HepG2 (cell line): ENCODE measurements at regions not wholly inside any gene's neighbourhood (a gene's known extent, or its start where the extent isn't known, plus 50 kb on each side); places are given as distances from the start of the nearest gene placed in this dataset.

Source experiments
- ATAC-seq: fragments of 200-7000 bp; cut with Tn5 transposase; 3 replicates; pipeline ENCODE4 v1.9.1; 2020; ENCODE audit warnings: mild to moderate bottlenecking, moderate library complexity
- BruUV-seq: library from RNA; stranded (reverse); fragments of 400-500 nt; replicated peaks from 2 replicates; lab custom pipeline; 2021; lab: Mats Ljungman, UMichigan
- CTCF ChIA-PET: fragments of 300-600 bp; formaldehyde crosslinking; extraction: SDS; loops from one replicate; lab custom pipeline; 2021; ENCODE audit warnings: low total read pairs, inconsistent platforms, low intra/inter-chr PET ratio; lab: Yijun Ruan, JAX
- POLR2A ChIA-PET: fragments of 350-600 bp; sonication (Branson Sonifier 250); formaldehyde crosslinking; loops from one replicate; lab custom pipeline; 2020; ENCODE audit warnings: antibody characterized with exemption, inconsistent platforms; lab: Yijun Ruan, JAX
- DNase-seq: peaks from one replicate; pipeline ENCODE4 v3.0.0-alpha.2; 2015; ENCODE audit warnings: low spot score
- FAIRE-seq: peaks from 3 replicates; lab custom pipeline; 2011; peaks lifted over from hg19 to GRCh38; lab: Jason Lieb, UNC
- H2AFZ ChIP-seq: one replicate; pipeline ENCODE4 v1.6.1; 2011; ENCODE audit warnings: low read length, inconsistent platforms
- H3K27ac ChIP-seq: fragments of 300-600 bp; 3 replicates; pipeline ENCODE4 v1.8.0; 2011; ENCODE audit warnings: mixed run types, mild to moderate bottlenecking, mixed read lengths, low read length, inconsistent platforms; ENCODE audit not compliant: insufficient read depth; ENCODE audit errors: extremely low read length
- H3K27me3 ChIP-seq, 2 experiments: fragments of 200-600 bp in 1 of 2; 2 replicates in 1 of 2; 3 replicates in 1 of 2; pipeline versions ENCODE4 v1.6.0 to v1.8.0; 2011; ENCODE audit warnings: low read length in 2 of 2, mild to moderate bottlenecking in 2 of 2, moderate library complexity in 2 of 2, inconsistent platforms in 1 of 2; ENCODE audit not compliant: insufficient read depth in 2 of 2, control insufficient read depth in 1 of 2
- H3K36me3 ChIP-seq, 2 experiments: fragments of 200-600 bp in 1 of 2; replicated peaks in 1 of 2; 2 replicates in 1 of 2; 3 replicates in 1 of 2; pipeline versions ENCODE4 v1.5.1 to v1.8.0; 2011; ENCODE audit warnings: low read length in 2 of 2, inconsistent platforms in 1 of 2; ENCODE audit not compliant: insufficient read depth in 2 of 2, control insufficient read depth in 1 of 2
- H3K4me1 ChIP-seq: 2 replicates; pipeline ENCODE4 v1.5.1; 2012; ENCODE audit warnings: low read length, inconsistent platforms; ENCODE audit not compliant: insufficient read depth
- H3K4me2 ChIP-seq: 2 replicates; pipeline ENCODE4 v1.6.0; 2011; ENCODE audit warnings: low read depth, low read length, inconsistent platforms
- H3K4me3 ChIP-seq, 3 experiments: fragments of 200-600 bp in 1 of 3; sonication (generic), shearing (Covaris generic) in 1 of 3; replicated peaks in 1 of 3; 2 replicates each; pipeline ENCODE4 v1.5.1; 2011 to 2016; ENCODE audit warnings: low read length in 3 of 3, inconsistent platforms in 2 of 3, low read depth in 2 of 3, mild to moderate bottlenecking in 2 of 3, control low read depth in 1 of 3, mixed read lengths in 1 of 3; ENCODE audit not compliant: insufficient read depth in 1 of 3
- H3K79me2 ChIP-seq: one replicate; pipeline ENCODE4 v1.6.1; 2011; ENCODE audit warnings: low read length, inconsistent platforms; ENCODE audit not compliant: insufficient read depth
- H3K9ac ChIP-seq: 2 replicates; pipeline ENCODE4 v1.6.0; 2011; ENCODE audit warnings: mild to moderate bottlenecking, low read depth, low read length, inconsistent platforms; ENCODE audit not compliant: insufficient read depth
- H3K9me3 ChIP-seq: 2 replicates; pipeline ENCODE4 v1.5.1; 2012; ENCODE audit warnings: mild to moderate bottlenecking, low read length
- H4K20me1 ChIP-seq: 2 replicates; pipeline ENCODE4 v1.6.0; 2011; ENCODE audit warnings: inconsistent platforms, mild to moderate bottlenecking, low read length, moderate library complexity; ENCODE audit not compliant: insufficient read depth
- GABPA ChIP-seq, 2 experiments: IDR thresholded peaks; 2 replicates each; pipeline ENCODE4 v1.6.1; 2011 to 2016; ENCODE audit warnings: low read depth in 2 of 2, low read length in 1 of 2, missing biosample characterization in 1 of 2, missing genetic modification characterization in 1 of 2
- MAFF ChIP-seq: IDR thresholded peaks from 2 replicates; pipeline ENCODE4 v1.6.1; 2011; ENCODE audit warnings: low read depth, low read length, improper control_type of control experiment
- MAFK ChIP-seq, 2 experiments: IDR thresholded peaks in 1 of 2; conservative IDR thresholded peaks in 1 of 2; 2 replicates each; pipeline ENCODE4 v1.6.1; 2011; ENCODE audit warnings: improper control_type of control experiment in 2 of 2, low read length in 2 of 2
- MED1 ChIP-seq: sonication (generic); formaldehyde crosslinking; IDR thresholded peaks from 2 replicates; pipeline ENCODE4 v1.4.0; 2020; ENCODE audit warnings: missing genetic modification reagents
- NKX3-1 ChIP-seq: sonication (generic); formaldehyde crosslinking; IDR thresholded peaks from 2 replicates; pipeline ENCODE4 v1.5.0; 2020; ENCODE audit warnings: missing genetic modification reagents
- SMARCE1 ChIP-seq: fragments of 450-650 bp; IDR thresholded peaks from 2 replicates; pipeline ENCODE4 v1.6.1; 2017; ENCODE audit warnings: borderline replicate concordance
- SP140L ChIP-seq: sonication (generic); formaldehyde crosslinking; IDR thresholded peaks from 2 replicates; pipeline ENCODE4 v1.4.0; 2020; ENCODE audit warnings: missing genetic modification reagents, borderline replicate concordance
- ZFY ChIP-seq: sonication (generic); formaldehyde crosslinking; IDR thresholded peaks from 2 replicates; pipeline ENCODE4 v1.4.0; 2020; ENCODE audit warnings: missing genetic modification reagents
- ZNF138 ChIP-seq: sonication (generic); formaldehyde crosslinking; IDR thresholded peaks from 2 replicates; pipeline ENCODE4 v1.5.0; 2020; ENCODE audit warnings: mild to moderate bottlenecking, low read depth, missing genetic modification reagents
- ZNF205 ChIP-seq: IDR thresholded peaks from 2 replicates; pipeline ENCODE4 v1.6.1; 2018; ENCODE audit warnings: missing biosample characterization, missing genetic modification reagents
- ZNF225 ChIP-seq: sonication (generic); formaldehyde crosslinking; IDR thresholded peaks from 2 replicates; pipeline ENCODE4 v1.4.0; 2020; ENCODE audit warnings: mild to moderate bottlenecking, missing genetic modification reagents
- ZNF232 ChIP-seq: sonication (generic); formaldehyde crosslinking; IDR thresholded peaks from 2 replicates; pipeline ENCODE4 v1.4.0; 2020; ENCODE audit warnings: missing genetic modification reagents, borderline replicate concordance
- ZNF256 ChIP-seq: sonication (generic); formaldehyde crosslinking; conservative IDR thresholded peaks from 2 replicates; pipeline ENCODE4 v1.4.0; 2020; ENCODE audit warnings: missing genetic modification reagents
- ZNF569 ChIP-seq: sonication (generic); formaldehyde crosslinking; IDR thresholded peaks from 2 replicates; pipeline ENCODE4 v1.5.0; 2020; ENCODE audit warnings: mild to moderate bottlenecking, missing genetic modification reagents, moderate library complexity, borderline replicate concordance
- ZNF589 ChIP-seq: sonication (generic); formaldehyde crosslinking; conservative IDR thresholded peaks from 2 replicates; pipeline ENCODE4 v1.8.0; 2022; ENCODE audit warnings: mild to moderate bottlenecking, moderate library complexity, missing genetic modification reagents
- ZNF670 ChIP-seq: sonication (generic); formaldehyde crosslinking; IDR thresholded peaks from 2 replicates; pipeline ENCODE4 v1.8.0; 2022; ENCODE audit warnings: mild to moderate bottlenecking, missing genetic modification reagents, borderline replicate concordance
- ZNF761 ChIP-seq: sonication (generic); formaldehyde crosslinking; conservative IDR thresholded peaks from 2 replicates; pipeline ENCODE4 v1.4.0; 2020; ENCODE audit warnings: mild to moderate bottlenecking, missing genetic modification reagents
- WGBS: methylation state at CpG from one replicate; pipeline ENCODE4 v1.1.6; 2017; ENCODE audit warnings: low lambda C conversion rate; 5-methylcytosine and 5-hydroxymethylcytosine counted together
- in situ Hi-C: cut with HindIII; loops from 2 replicates; pipeline ENCODE4 v1.10.0; 2017; ENCODE audit warnings: low pct_unique_long_range_greater_than_20kb; ENCODE audit not compliant: extremely low pct_ligation_motif_present
- intact Hi-C: fragments of 100-400 bp; cut with micrococcal nuclease; formaldehyde crosslinking; loops from one replicate; pipeline ENCODE4 v1.10.0; 2022; ENCODE audit not compliant: unreplicated experiment
- TF ChIP-seq, protein P1 (sequence below): sonication (generic); formaldehyde crosslinking; IDR thresholded peaks from 2 replicates; pipeline ENCODE4 v1.4.0; 2020; ENCODE audit warnings: mild to moderate bottlenecking, missing genetic modification reagents

DNA sequence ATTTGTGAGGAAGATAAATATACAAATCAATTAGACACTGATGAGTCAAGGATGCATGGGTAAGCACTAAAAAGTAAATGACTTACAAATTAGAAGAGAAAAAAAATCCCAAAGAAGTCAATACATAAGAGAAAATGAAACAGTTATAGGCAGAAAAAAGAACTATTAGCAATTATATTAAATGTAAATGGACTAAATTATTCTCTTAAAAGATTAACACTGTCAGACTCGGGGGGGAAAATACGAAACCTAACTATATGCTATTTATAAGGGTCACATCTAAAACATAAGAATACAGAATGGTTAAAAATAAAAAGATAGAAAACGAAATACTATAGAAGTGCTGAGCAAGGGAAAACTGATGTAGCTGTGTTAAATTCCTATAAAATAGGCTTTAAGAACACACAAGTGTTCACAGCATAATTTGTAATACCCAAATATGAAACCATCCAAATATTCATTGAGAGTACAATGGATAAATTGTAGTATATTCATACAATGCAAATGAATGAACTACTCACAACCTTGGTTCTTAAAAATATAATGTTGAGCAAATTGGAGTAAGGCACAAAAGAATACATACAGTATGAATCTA is 67.1 kb upstream of the SH3PXD2B start:
- BruUV-seq, result no TSS peak
- POLR2A ChIA-PET, result no interaction called here
- FAIRE-seq, result no peak
- no peak for DNase-seq
- Histone ChIP-seq H3K36me3 (no peaks in the 10 kb centered on the region), H2AFZ (no peak overlapping the region), H3K9ac (no peak overlapping the region), H3K4me1 (no peaks in the 10 kb centered on the region), H3K27me3 (no peaks in the 10 kb centered on the region; a peak in 1 of 5 replicates), H3K9me3 (no peaks in the 10 kb centered on the region), H3K79me2 (no peaks in the 10 kb centered on the region), H3K4me3 (no peak overlapping the region), H3K27ac (no peak overlapping the region), H3K4me2 (no peak overlapping the region), H4K20me1 (no peaks in the 10 kb centered on the region)
- no peak for TF ChIP-seq ZNF569 (CRISPR knock-in tag)
- TF ChIP-seq MAFK (conservative IDR thresholded peaks at IDR 0.05 in 1 of 2, IDR thresholded peaks at IDR 0.05 in 1 of 2; ENCODE audit: low read length in 2 of 2), result peak; percentile 42 to 77; a peak in 2 of 4 replicates
- peak; percentile 48; the same call in 1 of the 2 replicates for TF ChIP-seq MAFF
- intact Hi-C loops (no loop called here), in situ Hi-C loops (no loop called here)
- no peak for ATAC-seq
- 2% methylated on average over 3 of the region's 3 CpGs for WGBS
- CTCF ChIA-PET, result no interaction called here

DNA sequence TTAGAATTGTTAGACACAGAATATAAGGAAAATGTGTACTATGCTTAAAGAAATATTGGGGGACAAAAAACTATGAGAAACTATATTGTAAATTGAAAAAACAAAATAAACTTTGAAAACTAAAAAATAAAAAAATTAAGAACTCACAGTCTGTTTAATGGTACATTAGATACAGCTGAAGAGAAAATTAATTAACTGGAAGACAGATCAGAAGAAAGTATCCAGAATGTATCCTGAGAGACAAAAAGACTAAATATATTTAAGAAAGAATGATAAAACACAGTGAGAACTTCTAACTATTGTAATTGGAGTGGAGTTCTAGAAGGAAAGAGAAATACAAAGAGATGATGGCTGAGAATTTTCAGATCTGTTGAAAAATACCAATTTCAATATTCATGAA is 57.6 kb upstream of the SH3PXD2B start:
- in situ Hi-C loops, result no loop called here
- ATAC-seq, result no peak
- POLR2A ChIA-PET, result no interaction called here
- no peaks in the 10 kb centered on the region for H4K20me1 ChIP-seq
- CTCF ChIA-PET, result no interaction called here
- no peak overlapping the region for H3K27ac ChIP-seq
- TF ChIP-seq ZNF138 (CRISPR knock-in tag) (no peak), ZNF232 (CRISPR knock-in tag) (no peak), MED1 (no peak), SP140L (CRISPR knock-in tag) (no peak), ZNF670 (CRISPR knock-in tag) (no peak), SMARCE1 (no peak), ZNF205 (no peak), ZNF225 (CRISPR knock-in tag) (no peak), ZFY (CRISPR knock-in tag) (no peak), GABPA (IDR thresholded peaks at IDR 0.05; ENCODE audit: low read depth, low read length) (no peak), GABPA (CRISPR knock-in tag; IDR thresholded peaks at IDR 0.05; ENCODE audit: low read depth) (no peak), NKX3-1 (CRISPR knock-in tag) (no peak), ZNF256 (no peak), ZNF569 (CRISPR knock-in tag) (no peak), ZNF761 (CRISPR knock-in tag) (no peak), ZNF589 (CRISPR knock-in tag) (no peak)
- TF ChIP-seq, protein P1, sequence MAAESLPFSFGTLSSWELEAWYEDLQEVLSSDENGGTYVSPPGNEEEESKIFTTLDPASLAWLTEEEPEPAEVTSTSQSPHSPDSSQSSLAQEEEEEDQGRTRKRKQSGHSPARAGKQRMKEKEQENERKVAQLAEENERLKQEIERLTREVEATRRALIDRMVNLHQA (CRISPR knock-in tag), result no peak
- no peak overlapping the region for H3K9ac ChIP-seq
- H3K27me3 ChIP-seq, result peaks cover 0 to 11% of the 10 kb centered on the region in 2 experiments; a peak in 1 of 5 replicates
- BruUV-seq, result no TSS peak
- no peak overlapping the region for H2AFZ ChIP-seq
- no peak overlapping the region for H3K4me3 ChIP-seq
- H3K9me3 ChIP-seq, result peaks cover 9% of the 10 kb centered on the region
- no peaks in the 10 kb centered on the region for H3K4me1 ChIP-seq
- H3K79me2 ChIP-seq, result no peaks in the 10 kb centered on the region
- FAIRE-seq, result no peak
- no peak overlapping the region for H3K4me2 ChIP-seq
- no peak for DNase-seq
- intact Hi-C loops, result no loop called here
- no peaks in the 10 kb centered on the region for H3K36me3 ChIP-seq
